Liver (tissue), 3 donors: ENCODE measurements at regions not wholly inside any gene's neighbourhood (a gene's known extent, or its start where the extent isn't known, plus 50 kb on each side); places are given as distances from the start of the nearest gene placed in this dataset.

Experiments used
- GABPA ChIP-seq, 2 donors: IDR thresholded peaks in 1 of 2; conservative IDR thresholded peaks in 1 of 2; 2 replicates each; pipeline ENCODE4 v1.6.1; 2016; ENCODE audit warnings: antibody characterized with exemption in 2 of 2, mild to moderate bottlenecking in 1 of 2, moderate library complexity in 1 of 2
- HNF4G ChIP-seq: IDR thresholded peaks from 2 replicates; pipeline ENCODE4 v1.6.1; 2016; ENCODE audit warnings: antibody characterized with exemption
- JUND ChIP-seq, 2 donors: IDR thresholded peaks; 2 replicates each; pipeline ENCODE4 v1.6.1; 2016; ENCODE audit warnings: antibody characterized with exemption in 2 of 2
- MAX ChIP-seq: IDR thresholded peaks from 2 replicates; pipeline ENCODE4 v1.6.1; 2016; ENCODE audit warnings: antibody characterized with exemption
- NR2F2 ChIP-seq: IDR thresholded peaks from 2 replicates; pipeline ENCODE4 v1.6.1; 2016; ENCODE audit warnings: antibody characterized with exemption
- RAD21 ChIP-seq, 2 donors: IDR thresholded peaks; 2 replicates each; pipeline ENCODE4 v1.6.1; 2016; ENCODE audit warnings: antibody characterized with exemption in 2 of 2, mild to moderate bottlenecking in 2 of 2
- REST ChIP-seq: IDR thresholded peaks from 2 replicates; pipeline ENCODE4 v1.6.1; 2016; ENCODE audit warnings: antibody characterized with exemption, mild to moderate bottlenecking
- SP1 ChIP-seq: IDR thresholded peaks from 2 replicates; pipeline ENCODE4 v1.6.1; 2018; ENCODE audit warnings: antibody characterized with exemption, mild to moderate bottlenecking
- YY1 ChIP-seq: IDR thresholded peaks from 2 replicates; pipeline ENCODE4 v1.6.1; 2016; ENCODE audit warnings: antibody characterized with exemption, mild to moderate bottlenecking
- TF ChIP-seq, protein P1 (sequence below): fragments of 150-350 bp; IDR thresholded peaks from 2 replicates; pipeline ENCODE4 v1.5.1; 2017; ENCODE audit warnings: improper control_type of control experiment, low read depth, low read length; ENCODE audit not compliant: missing input control
- TF ChIP-seq, protein P2 (sequence below): IDR thresholded peaks from 2 replicates; pipeline ENCODE4 v1.6.1; 2016; ENCODE audit warnings: antibody characterized with exemption
- TF ChIP-seq, protein P3 (sequence below): IDR thresholded peaks from 2 replicates; pipeline ENCODE4 v1.6.1; 2016; ENCODE audit warnings: antibody characterized with exemption
- donor health status: healthy.
- donor health status: healthy.

- TF ChIP-seq, protein P1, sequence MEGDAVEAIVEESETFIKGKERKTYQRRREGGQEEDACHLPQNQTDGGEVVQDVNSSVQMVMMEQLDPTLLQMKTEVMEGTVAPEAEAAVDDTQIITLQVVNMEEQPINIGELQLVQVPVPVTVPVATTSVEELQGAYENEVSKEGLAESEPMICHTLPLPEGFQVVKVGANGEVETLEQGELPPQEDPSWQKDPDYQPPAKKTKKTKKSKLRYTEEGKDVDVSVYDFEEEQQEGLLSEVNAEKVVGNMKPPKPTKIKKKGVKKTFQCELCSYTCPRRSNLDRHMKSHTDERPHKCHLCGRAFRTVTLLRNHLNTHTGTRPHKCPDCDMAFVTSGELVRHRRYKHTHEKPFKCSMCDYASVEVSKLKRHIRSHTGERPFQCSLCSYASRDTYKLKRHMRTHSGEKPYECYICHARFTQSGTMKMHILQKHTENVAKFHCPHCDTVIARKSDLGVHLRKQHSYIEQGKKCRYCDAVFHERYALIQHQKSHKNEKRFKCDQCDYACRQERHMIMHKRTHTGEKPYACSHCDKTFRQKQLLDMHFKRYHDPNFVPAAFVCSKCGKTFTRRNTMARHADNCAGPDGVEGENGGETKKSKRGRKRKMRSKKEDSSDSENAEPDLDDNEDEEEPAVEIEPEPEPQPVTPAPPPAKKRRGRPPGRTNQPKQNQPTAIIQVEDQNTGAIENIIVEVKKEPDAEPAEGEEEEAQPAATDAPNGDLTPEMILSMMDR: no peak
- no peak for TF ChIP-seq GABPA (IDR thresholded peaks at IDR 0.05 in 1 of 2, conservative IDR thresholded peaks at IDR 0.05 in 1 of 2)
- TF ChIP-seq, protein P2, sequence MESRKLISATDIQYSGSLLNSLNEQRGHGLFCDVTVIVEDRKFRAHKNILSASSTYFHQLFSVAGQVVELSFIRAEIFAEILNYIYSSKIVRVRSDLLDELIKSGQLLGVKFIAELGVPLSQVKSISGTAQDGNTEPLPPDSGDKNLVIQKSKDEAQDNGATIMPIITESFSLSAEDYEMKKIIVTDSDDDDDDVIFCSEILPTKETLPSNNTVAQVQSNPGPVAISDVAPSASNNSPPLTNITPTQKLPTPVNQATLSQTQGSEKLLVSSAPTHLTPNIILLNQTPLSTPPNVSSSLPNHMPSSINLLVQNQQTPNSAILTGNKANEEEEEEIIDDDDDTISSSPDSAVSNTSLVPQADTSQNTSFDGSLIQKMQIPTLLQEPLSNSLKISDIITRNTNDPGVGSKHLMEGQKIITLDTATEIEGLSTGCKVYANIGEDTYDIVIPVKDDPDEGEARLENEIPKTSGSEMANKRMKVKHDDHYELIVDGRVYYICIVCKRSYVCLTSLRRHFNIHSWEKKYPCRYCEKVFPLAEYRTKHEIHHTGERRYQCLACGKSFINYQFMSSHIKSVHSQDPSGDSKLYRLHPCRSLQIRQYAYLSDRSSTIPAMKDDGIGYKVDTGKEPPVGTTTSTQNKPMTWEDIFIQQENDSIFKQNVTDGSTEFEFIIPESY: no peak
- TF ChIP-seq HNF4G: no peak
- TF ChIP-seq RAD21 (IDR thresholded peaks at IDR 0.05): no peak
- TF ChIP-seq MAX: no peak
- TF ChIP-seq NR2F2: no peak
- no peak for TF ChIP-seq SP1
- no peak for TF ChIP-seq REST
- TF ChIP-seq YY1: no peak
- no peak for TF ChIP-seq JUND (IDR thresholded peaks at IDR 0.05)
- TF ChIP-seq, protein P3, sequence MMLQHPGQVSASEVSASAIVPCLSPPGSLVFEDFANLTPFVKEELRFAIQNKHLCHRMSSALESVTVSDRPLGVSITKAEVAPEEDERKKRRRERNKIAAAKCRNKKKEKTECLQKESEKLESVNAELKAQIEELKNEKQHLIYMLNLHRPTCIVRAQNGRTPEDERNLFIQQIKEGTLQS: no peak
These were observed 1017.0 kb upstream of the TMPRSS15 start for GRCh38 chr21:19420565-19420964.
